HG03045 (cell line): ENCODE measurements at regions not wholly inside any gene's neighbourhood (a gene's known extent, or its start where the extent isn't known, plus 50 kb on each side); places are given as distances from the start of the nearest gene placed in this dataset.
A peak's percentile ranks its signal among the peaks of the same experiment; 100 is the strongest.
"Not testable (repeated sequence)": the region's sequence is repeated elsewhere in the genome, so short reads cannot be mapped to it uniquely, and the experiment has no call there.

Experiments
- ATAC-seq: cut with Tn5 transposase; IDR thresholded peaks from one replicate; pipeline ENCODE4 v1.9.1; 2021; ENCODE audit warnings: mild to moderate bottlenecking, moderate library complexity; ENCODE audit not compliant: unreplicated experiment

- no peak for ATAC-seq
Observed at GRCh38 chr4:26044524-26044923, 130.5 kb downstream of the SMIM20 start.

GRCh38 chr4:26044983-26045382 lies 131.0 kb downstream of the SMIM20 start:
- ATAC-seq = no peak

- ATAC-seq = no peak
Observed at GRCh38 chr4:26047795-26048194, 133.8 kb downstream of the SMIM20 start.

GRCh38 chr4:26048378-26048882 lies 134.4 kb downstream of the SMIM20 start:
- no peak for ATAC-seq

GRCh38 chr4:26048950-26049349 lies 134.9 kb downstream of the SMIM20 start:
- ATAC-seq = no peak

GRCh38 chr4:26049447-26049846 lies 135.4 kb downstream of the SMIM20 start:
- ATAC-seq = no peak

- ATAC-seq = no peak
Observed at GRCh38 chr4:26050212-26050643, 136.2 kb downstream of the SMIM20 start.

GRCh38 chr4:26050671-26051070 lies 136.7 kb downstream of the SMIM20 start:
- no peak for ATAC-seq

- no peak for ATAC-seq
Observed at GRCh38 chr4:26051240-26051639, 137.2 kb downstream of the SMIM20 start.

- ATAC-seq = no peak
Observed at GRCh38 chr4:26052663-26053541, 138.9 kb downstream of the SMIM20 start.

GRCh38 chr4:26053761-26054160 lies 139.7 kb downstream of the SMIM20 start:
- no peak for ATAC-seq

- no peak for ATAC-seq
Observed at GRCh38 chr4:26055855-26056254, 141.8 kb downstream of the SMIM20 start.

GRCh38 chr4:26056406-26056805 lies 142.4 kb downstream of the SMIM20 start:
- no peak for ATAC-seq

GRCh38 chr4:26057839-26058238 lies 143.8 kb downstream of the SMIM20 start:
- not testable (repeated sequence) for ATAC-seq

- peak; percentile 66 for ATAC-seq
Observed at GRCh38 chr4:26058537-26058936, 144.5 kb downstream of the SMIM20 start.

GRCh38 chr4:26059391-26060154 lies 145.6 kb downstream of the SMIM20 start:
- no peak for ATAC-seq

GRCh38 chr4:26060286-26060685 lies 146.3 kb downstream of the SMIM20 start:
- ATAC-seq = no peak

GRCh38 chr4:26061248-26061986 lies 147.4 kb downstream of the SMIM20 start:
- ATAC-seq = no peak

- ATAC-seq = no peak
Observed at GRCh38 chr4:26062215-26062614, 148.2 kb downstream of the SMIM20 start.

GRCh38 chr4:26064009-26064408 lies 150.0 kb downstream of the SMIM20 start:
- ATAC-seq = not testable (repeated sequence)

GRCh38 chr4:26065833-26066232 lies 151.8 kb downstream of the SMIM20 start:
- ATAC-seq = no peak
